ENCODE measurements at regions not wholly inside any gene's neighbourhood (a gene's known extent, or its start where the extent isn't known, plus 50 kb on each side); places are given as distances from the start of the nearest gene placed in this dataset.
"Not testable (repeated sequence)": the region's sequence is repeated elsewhere in the genome, so short reads cannot be mapped to it uniquely, and the experiment has no call there.

DNA sequence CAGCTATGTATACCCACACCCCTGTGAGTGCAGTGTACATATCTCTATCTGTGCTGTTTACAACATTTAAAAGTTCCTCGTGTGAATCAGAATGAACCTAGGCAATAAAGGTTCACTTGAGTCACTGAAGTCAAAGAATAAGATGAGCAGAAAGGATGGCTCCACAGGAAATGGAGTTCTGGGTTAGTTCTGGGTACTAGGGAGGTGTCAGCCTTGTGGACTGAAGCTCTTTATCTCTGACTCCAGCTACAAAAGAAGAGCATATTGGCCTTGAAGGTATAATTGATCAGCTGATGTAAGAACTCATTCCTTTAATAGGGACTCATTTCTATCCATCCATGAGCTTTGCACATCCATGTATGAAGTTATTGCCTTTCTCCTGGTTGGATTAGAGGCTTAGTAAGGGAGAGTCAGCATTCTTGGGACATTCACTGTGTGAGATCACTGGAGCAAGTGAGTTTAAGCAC, 73.9 kb upstream of the BACH2 start:
- ATAC-seq, result peak; percentile 55 to 67

DNA sequence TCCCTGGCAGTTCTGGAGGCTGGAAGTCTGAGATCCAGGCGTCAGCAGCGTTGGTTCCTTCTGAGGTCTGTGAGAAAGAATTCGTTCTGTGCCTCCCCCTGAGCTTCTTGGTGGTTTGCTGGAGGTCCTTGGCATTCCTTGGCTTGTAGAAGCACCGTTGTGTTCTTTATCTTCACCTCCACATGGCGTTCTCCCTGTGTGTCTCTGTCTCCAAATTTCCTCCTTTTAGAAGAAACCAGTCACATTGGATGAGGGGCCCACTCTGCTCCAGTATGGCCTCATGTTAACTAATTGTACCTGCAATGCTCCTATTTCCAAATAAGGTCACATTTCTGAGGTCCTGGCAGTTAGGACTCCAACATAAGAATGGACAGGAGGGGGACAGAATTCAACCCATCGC, 73.0 kb upstream of the BACH2 start:
- no peak for ATAC-seq

- peak; percentile 77 to 82 for ATAC-seq
Measured at GRCh38 chr6:90369024-90369519, 72.4 kb upstream of the BACH2 start.

GRCh38 chr6:90368601-90369000, 72.0 kb upstream of the BACH2 start:
- no peak for ATAC-seq

- ATAC-seq, result no peak
Measured at GRCh38 chr6:90368001-90368400, 71.4 kb upstream of the BACH2 start.

GRCh38 chr6:90365565-90366219, 69.0 kb upstream of the BACH2 start:
- no peak for ATAC-seq

DNA sequence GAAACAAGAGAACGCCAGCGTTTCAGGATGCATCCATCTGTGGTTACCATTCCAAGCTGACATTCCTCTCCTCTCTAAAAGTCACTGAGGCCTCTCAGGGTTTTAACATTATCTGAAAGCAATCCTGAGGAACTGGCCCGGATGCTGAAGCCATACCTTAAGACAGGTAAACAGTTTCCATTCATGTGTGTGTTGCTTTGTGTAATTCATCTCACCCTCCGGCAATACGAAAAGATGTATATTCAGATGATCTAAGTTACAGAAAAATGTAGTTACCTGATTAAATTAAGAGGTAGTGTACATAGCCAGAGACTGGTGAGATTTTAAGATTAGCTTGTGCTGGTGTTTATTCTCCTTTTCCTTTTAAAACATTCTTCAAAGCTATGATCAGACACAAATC, 68.4 kb upstream of the BACH2 start:
- ATAC-seq, result no peak

GRCh38 chr6:90364286-90364685, 67.6 kb upstream of the BACH2 start:
- ATAC-seq, result no peak

GRCh38 chr6:90362318-90362717, 65.7 kb upstream of the BACH2 start:
- ATAC-seq, result no peak

- no peak for ATAC-seq
Measured at GRCh38 chr6:90361174-90361573, 64.5 kb upstream of the BACH2 start.

DNA sequence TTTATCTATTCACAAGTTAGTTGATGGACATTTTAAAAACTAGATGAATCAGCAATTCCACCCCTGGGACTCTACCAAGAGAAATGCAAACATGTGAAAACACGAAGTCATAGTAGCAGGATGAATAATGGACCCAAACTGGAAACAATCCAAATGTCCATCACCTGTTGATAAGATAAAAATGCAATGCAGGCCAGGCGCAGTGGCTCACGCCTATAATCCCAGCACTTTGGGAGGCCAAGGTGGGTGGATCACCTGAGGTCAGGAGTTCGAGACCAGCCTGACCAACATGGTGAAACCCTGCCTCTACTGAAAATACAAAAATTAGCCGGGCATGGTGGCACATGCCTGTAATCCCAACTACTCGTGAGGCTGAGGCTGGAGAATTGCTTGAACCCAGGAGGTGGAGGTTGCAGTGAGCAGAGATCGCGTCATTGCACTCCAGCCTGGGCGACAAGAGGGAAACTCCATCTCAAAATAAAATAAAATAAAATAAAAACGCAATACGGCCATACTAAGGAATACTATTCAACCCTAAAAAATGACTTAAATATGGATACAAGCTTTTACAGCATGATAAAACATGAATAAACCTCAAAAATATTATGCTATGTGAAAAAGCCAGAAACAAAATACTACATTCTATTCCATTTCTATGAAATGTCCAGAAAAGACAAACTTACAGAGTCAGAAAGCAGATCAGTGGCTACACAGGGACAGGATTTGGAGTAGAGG, 61.6 kb upstream of the BACH2 start:
- not testable (repeated sequence) for ATAC-seq

DNA sequence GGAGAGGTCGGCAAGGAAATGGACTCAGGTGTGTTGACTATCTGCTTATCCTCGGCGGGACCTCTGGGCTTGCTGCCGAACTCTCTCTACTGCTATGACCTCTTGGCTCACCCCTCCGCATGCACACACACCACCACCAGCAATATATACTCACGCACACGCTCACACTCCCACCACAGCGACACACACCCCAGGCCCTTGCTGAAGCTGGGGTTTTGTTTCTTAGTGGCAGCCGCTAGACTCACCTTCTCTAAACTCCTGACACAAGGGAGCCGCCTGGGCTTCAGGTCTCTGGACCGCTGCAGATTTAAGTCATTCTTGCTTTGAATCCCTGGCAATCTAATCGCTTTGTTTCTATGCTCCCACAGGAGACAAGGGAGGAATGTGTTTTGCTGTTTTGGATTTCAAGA, 59.4 kb upstream of the BACH2 start:
- no peak for ATAC-seq

DNA sequence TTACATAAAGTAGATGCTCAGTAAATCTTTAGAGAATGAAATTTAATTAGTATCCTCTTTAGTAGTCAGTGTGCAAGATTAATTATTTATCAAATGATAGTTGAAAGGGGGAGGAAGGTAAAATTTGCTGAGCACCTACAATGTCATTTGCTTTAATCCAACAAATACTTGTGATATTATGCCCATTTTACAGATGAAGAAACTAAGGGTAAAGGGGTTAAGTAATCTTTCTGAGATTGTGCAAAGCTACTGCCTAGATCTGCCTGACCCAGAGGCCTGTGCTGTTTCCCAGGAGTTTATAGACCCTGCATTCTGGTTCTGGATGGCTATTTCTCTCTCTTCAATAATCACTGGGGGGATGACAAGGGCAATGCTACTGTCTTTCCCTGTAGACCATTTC, 58.3 kb upstream of the BACH2 start:
- ATAC-seq, result no peak

DNA sequence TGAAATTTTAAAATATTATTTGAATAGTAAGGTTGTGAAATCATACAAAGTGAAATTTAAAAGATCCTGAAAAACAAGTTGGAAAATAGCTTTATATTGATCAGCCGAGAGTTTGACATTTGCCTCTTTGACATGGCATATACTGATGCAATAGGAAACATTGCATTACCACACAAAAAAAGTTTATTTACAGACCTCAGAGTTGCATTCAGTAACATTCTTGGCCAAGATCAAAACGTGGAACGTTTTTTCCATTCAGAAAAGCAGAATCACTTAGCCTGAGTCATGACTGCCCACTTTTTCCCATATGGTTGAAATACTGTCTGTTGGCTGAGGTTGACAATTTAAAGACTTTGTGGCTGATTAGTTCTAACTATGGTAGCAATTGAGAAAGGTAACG, 55.1 kb upstream of the BACH2 start:
- ATAC-seq, result peak; percentile 30 to 60

GRCh38 chr6:90350689-90351554, 54.3 kb upstream of the BACH2 start:
- peak; percentile 37 to 47 for ATAC-seq

GRCh38 chr6:90347411-90347851, 50.8 kb upstream of the BACH2 start:
- peak; percentile 44 to 65 for ATAC-seq

DNA sequence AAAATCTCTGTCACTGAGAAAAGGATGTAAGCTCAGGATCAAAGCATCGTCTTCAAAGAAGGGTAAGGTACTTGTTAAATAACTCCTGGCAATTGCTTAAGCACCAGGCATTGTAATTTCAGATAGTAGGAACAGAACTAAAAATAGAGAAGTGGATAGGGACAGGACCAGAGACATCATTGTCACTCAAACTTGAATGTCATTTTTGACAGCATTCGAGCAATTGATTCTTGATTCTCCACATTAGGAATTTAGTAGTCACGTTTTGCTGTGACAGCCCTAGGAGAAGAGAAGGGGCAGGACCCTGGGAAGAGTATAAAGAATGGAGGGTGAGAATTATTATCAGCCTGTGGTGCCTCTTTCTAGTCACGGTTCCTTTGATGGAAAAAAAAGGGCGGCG, 50.1 kb upstream of the BACH2 start:
- ATAC-seq, result no peak
